ENCODE measurements at regions not wholly inside any gene's neighbourhood (a gene's known extent, or its start where the extent isn't known, plus 50 kb on each side); places are given as distances from the start of the nearest gene placed in this dataset.
"Not testable (repeated sequence)": the region's sequence is repeated elsewhere in the genome, so short reads cannot be mapped to it uniquely, and the experiment has no call there.

- not testable (repeated sequence) for DNase-seq
These were observed 889.3 kb upstream of the NUDT12 start for GRCh38 chr5:104451911-104452310.

GRCh38 chr5:104444656-104445055 lies 882.1 kb upstream of the NUDT12 start:
- DNase-seq, result no peak

GRCh38 chr5:104443706-104444105 lies 881.1 kb upstream of the NUDT12 start:
- DNase-seq, result no peak

GRCh38 chr5:104431981-104432380 lies 869.4 kb upstream of the NUDT12 start:
- no peak for DNase-seq

- DNase-seq, result no peak
These were observed 868.5 kb upstream of the NUDT12 start for GRCh38 chr5:104431002-104431620.

- DNase-seq, result no peak
These were observed 867.3 kb upstream of the NUDT12 start for GRCh38 chr5:104429911-104430310.

- no peak for DNase-seq
These were observed 858.8 kb upstream of the NUDT12 start for GRCh38 chr5:104421431-104421830.

GRCh38 chr5:104418056-104418455 lies 855.5 kb upstream of the NUDT12 start:
- no peak for DNase-seq

GRCh38 chr5:104412649-104413240 lies 850.2 kb upstream of the NUDT12 start:
- DNase-seq, result no peak

- no peak for DNase-seq
These were observed 838.4 kb upstream of the NUDT12 start for GRCh38 chr5:104400941-104401340.

- no peak for DNase-seq
These were observed 823.3 kb upstream of the NUDT12 start for GRCh38 chr5:104385906-104386305.

- no peak for DNase-seq
These were observed 812.8 kb upstream of the NUDT12 start for GRCh38 chr5:104375345-104375744.

GRCh38 chr5:104372796-104373195 lies 810.2 kb upstream of the NUDT12 start:
- no peak for DNase-seq

GRCh38 chr5:104372376-104372775 lies 809.8 kb upstream of the NUDT12 start:
- DNase-seq, result no peak

GRCh38 chr5:104370523-104370922 lies 807.9 kb upstream of the NUDT12 start:
- no peak for DNase-seq

- DNase-seq, result no peak
These were observed 805.4 kb upstream of the NUDT12 start for GRCh38 chr5:104367978-104368377.

GRCh38 chr5:104363567-104363966 lies 801.0 kb upstream of the NUDT12 start:
- DNase-seq, result no peak

GRCh38 chr5:104361932-104362331 lies 799.3 kb upstream of the NUDT12 start:
- no peak for DNase-seq

GRCh38 chr5:104355350-104355749 lies 792.8 kb upstream of the NUDT12 start:
- no peak for DNase-seq

- DNase-seq, result no peak
These were observed 790.8 kb upstream of the NUDT12 start for GRCh38 chr5:104353371-104353770.

- DNase-seq, result no peak
These were observed 790.4 kb upstream of the NUDT12 start for GRCh38 chr5:104352954-104353353.

GRCh38 chr5:104347119-104347708 lies 784.6 kb upstream of the NUDT12 start:
- no peak for DNase-seq

GRCh38 chr5:104345222-104346016 lies 782.8 kb upstream of the NUDT12 start:
- no peak for DNase-seq

- no peak for DNase-seq
These were observed 782.2 kb upstream of the NUDT12 start for GRCh38 chr5:104344809-104345208.

All from GDM1 (cell line).